HG03060 (cell line): ENCODE measurements at regions not wholly inside any gene's neighbourhood (a gene's known extent, or its start where the extent isn't known, plus 50 kb on each side); places are given as distances from the start of the nearest gene placed in this dataset.
"Not testable (repeated sequence)": the region's sequence is repeated elsewhere in the genome, so short reads cannot be mapped to it uniquely, and the experiment has no call there.

ENCODE experiments used
- ATAC-seq: cut with Tn5 transposase; IDR thresholded peaks from one replicate; pipeline ENCODE4 v1.9.1; 2021; ENCODE audit warnings: low read depth, moderate number of reproducible peaks; ENCODE audit not compliant: unreplicated experiment

GRCh38 chr15:31647337-31647826 is 320.7 kb downstream of the KLF13 start:
- ATAC-seq: not testable (repeated sequence)

GRCh38 chr15:31649634-31650033 is 323.0 kb downstream of the KLF13 start:
- ATAC-seq: not testable (repeated sequence)

DNA sequence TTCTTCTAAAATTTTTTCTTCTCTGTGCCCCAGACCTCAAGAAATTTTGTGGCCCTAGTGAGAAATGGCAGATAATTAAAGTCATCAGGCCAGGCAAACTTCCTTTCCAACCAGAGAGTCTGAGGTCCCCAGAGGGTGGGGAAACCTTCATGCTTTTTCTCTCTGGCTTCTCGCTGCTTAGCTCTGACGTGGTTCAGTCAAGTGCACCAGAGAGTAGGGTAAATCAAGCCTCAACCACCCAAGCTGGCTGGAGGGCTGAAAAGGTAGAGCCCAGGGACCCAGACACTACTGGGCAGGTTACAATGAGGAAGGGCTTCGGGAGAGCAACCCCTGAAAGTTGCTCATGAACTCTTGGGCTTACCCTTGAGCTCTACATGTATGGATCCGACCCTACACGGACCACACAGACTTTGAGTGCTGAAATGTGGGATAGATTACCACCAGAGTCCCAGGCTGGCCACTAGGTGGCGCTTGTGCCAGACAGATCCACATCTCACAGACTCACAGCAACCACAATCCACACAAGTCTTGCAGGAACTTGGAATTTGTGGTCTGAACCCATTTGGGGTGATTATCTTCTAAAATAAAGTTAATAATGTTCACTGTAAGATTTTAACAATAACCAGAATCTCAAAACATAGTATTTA is 323.5 kb downstream of the KLF13 start:
- ATAC-seq: not testable (repeated sequence)

GRCh38 chr15:31656915-31657314 is 330.3 kb downstream of the KLF13 start:
- not testable (repeated sequence) for ATAC-seq

GRCh38 chr15:31660816-31661215 is 334.2 kb downstream of the KLF13 start:
- no peak for ATAC-seq

GRCh38 chr15:31665732-31666131 is 339.1 kb downstream of the KLF13 start:
- ATAC-seq: not testable (repeated sequence)

- not testable (repeated sequence) for ATAC-seq
Observed at GRCh38 chr15:31669158-31669908, 342.7 kb downstream of the KLF13 start.

- not testable (repeated sequence) for ATAC-seq
Observed at GRCh38 chr15:31673263-31673662, 346.6 kb downstream of the KLF13 start.

DNA sequence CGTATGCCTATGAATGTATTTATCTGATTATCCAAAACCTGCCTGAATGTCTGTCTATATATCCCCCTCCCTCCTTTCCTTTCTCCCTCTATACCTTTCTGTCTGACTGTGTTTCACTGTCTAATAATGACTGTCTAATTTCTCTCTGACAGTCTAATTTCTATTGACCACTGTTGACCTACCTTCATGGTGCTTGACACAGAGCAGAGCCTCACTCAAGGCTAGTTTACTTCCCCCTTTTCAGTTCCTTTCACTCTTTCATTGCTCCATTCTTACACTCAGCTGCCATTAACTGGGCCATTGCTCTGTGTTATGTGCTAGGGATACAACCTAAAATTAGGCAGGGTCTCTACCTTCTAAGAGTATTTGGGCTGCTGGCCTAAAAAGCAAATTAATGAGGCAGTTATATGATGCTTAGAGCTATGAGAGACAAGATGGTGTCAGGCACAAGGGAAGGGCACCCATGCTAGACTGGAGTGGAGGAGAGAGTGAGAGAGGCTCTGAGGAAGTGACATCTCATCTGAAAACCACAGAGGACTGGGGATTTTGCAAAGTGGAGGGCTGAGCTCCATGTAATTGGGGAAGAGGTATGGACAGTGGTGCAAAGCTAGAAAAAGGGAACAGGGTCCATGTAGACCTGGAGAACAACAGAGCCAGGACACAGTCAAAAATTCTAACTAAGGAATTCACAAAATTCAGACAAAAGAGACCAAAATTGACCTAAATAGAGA is 348.6 kb upstream of the CHRNA7 start:
- ATAC-seq: not testable (repeated sequence)

- not testable (repeated sequence) for ATAC-seq
Observed at GRCh38 chr15:31687088-31687487, 343.2 kb upstream of the CHRNA7 start.

DNA sequence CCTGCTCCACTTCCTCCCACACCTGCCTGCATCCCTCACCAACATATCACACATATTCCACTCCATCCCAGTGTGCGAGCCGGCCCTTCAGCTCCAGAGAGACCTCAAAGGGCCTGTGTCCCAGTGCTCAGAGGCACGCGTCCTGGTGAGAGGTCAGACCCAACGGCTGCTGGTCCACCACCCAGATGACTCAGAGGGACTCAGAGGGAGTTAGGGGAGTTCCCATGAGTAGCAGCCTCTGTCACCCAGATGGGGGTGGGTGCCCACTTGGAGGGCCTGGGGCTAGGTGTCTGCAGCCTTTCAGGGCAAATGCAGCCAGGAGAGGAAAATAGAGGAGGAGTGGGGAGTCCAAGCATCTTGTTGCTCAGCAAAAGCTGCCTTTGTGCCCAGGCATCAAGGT is 333.8 kb upstream of the CHRNA7 start:
- ATAC-seq: not testable (repeated sequence)

GRCh38 chr15:31705076-31705678 is 325.1 kb upstream of the CHRNA7 start:
- not testable (repeated sequence) for ATAC-seq

GRCh38 chr15:31707944-31708702 is 322.2 kb upstream of the CHRNA7 start:
- peak; percentile 45 for ATAC-seq

DNA sequence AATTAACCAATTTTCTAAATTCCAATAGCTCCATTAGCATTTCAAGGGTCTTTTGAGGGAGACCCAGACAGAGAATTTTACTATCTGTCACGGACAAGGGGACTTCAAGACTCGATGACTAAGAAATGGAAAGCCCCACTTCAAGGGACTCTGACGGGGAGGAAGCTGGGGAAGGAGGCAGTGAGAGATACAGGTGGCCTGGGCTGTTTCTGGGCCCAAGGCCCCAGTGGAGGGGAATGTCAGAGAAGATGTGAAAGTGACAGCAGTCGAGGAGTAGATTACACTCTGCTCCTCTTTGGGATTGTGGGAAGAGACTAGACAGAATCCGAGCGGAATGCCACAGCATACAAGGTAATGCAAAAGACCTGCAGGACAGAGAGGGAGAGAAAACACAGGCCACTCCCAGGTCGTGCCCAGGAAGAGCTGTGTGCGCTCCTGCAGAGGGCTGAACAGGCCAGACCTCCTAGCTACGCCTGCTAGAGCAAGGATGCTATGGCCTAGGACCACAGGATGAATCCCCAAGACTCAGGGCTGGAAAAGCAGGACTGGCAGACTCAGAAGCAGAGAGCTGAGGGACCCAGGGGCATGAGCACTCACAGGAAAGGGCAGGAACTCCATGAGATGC is 321.5 kb upstream of the CHRNA7 start:
- peak; percentile 65 for ATAC-seq

DNA sequence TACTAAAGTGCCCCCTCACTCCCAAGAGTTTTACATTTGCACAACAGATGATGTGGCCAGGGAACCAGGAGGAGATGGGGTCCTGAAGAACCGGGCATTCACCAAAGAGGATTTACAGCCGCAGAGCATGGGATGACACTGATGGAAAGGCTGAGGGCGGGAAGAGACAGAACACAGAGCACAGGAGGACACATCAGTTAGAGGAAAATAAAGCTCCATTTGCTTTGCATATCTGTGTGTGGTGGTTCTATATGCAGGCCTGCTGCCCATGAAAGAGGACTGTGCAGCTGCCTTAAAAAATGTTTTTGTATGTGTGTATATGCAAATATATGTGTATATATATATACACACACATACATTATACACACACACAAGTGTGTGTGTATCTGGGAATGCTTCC is 320.8 kb upstream of the CHRNA7 start:
- ATAC-seq: not testable (repeated sequence)

DNA sequence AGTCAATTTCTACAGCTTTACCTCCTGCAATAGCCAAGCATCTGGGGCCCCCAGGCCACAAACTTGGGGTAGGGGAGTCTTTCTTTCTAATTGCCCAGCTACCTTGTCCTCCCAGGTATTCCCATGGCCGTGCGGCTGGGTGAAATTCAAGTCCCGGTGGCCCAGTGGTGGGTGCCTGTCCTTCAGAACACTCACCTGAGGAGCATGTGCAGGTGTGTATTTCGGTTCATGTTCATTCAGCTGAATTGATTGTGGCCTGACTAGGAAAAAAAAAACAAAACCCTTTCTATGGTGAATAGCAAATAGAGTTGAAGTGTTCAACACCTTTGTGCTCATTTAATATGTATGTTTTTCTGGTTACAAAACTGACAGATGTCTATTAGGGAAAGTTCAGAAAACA is 319.5 kb upstream of the CHRNA7 start:
- not testable (repeated sequence) for ATAC-seq

DNA sequence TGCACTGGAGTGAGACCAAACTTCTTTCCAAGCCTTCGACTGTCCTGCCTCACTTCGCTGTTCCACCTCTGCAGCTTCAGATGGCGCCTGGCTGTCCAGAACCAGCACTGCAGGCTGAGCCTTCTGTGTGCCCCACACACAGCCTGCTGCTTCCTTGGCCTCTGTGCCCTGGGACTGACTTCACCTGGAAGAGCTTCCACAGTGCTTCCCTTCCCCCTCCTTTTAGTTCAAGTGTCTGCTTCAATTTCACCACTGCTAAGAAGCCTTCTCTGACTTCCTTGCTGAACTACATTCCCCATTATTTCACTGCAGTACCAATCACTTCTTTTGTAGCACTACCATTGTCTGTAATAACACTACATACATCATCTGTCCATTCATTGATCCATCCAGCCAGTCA is 315.1 kb upstream of the CHRNA7 start:
- ATAC-seq: not testable (repeated sequence)

GRCh38 chr15:31718625-31719024 is 311.7 kb upstream of the CHRNA7 start:
- not testable (repeated sequence) for ATAC-seq

GRCh38 chr15:31719396-31720022 is 310.8 kb upstream of the CHRNA7 start:
- not testable (repeated sequence) for ATAC-seq
